NB4 (cell line): ENCODE measurements at regions not wholly inside any gene's neighbourhood (a gene's known extent, or its start where the extent isn't known, plus 50 kb on each side); places are given as distances from the start of the nearest gene placed in this dataset.

Experiments
- DNase-seq: peaks from one replicate; pipeline ENCODE4 v3.0.0; 2010; ENCODE audit warnings: low read depth
- H3K4me3 ChIP-seq: one replicate; pipeline ENCODE4 v1.5.1; 2011; ENCODE audit warnings: mild to moderate bottlenecking, low read depth, low read length, moderate library complexity
- CTCF ChIP-seq: IDR thresholded peaks from one replicate; pipeline ENCODE4 v1.5.1; 2012; ENCODE audit warnings: low read depth, low read length
- MAX ChIP-seq: IDR thresholded peaks from 2 replicates; pipeline ENCODE4 v1.6.1; 2011; ENCODE audit warnings: low read depth, low read length
- MYC ChIP-seq: IDR thresholded peaks from 2 replicates; pipeline ENCODE4 v1.6.1; 2011; ENCODE audit warnings: low read depth, low read length
- POLR2A ChIP-seq: IDR thresholded peaks from 2 replicates; pipeline ENCODE4 v1.6.1; 2011; ENCODE audit warnings: mild to moderate bottlenecking; ENCODE audit not compliant: insufficient read length; ENCODE audit errors: extremely low read depth

GRCh38 chr4:136443006-136443405 lies 1089.3 kb downstream of the PCDH18 start:
- TF ChIP-seq MAX: no peak
- no peak for TF ChIP-seq CTCF
- no peak for TF ChIP-seq MYC
- no peak for TF ChIP-seq POLR2A
- H3K4me3 ChIP-seq: no peak overlapping the region
- DNase-seq: no peak

GRCh38 chr4:136442447-136442846 lies 1089.8 kb downstream of the PCDH18 start:
- no peak for TF ChIP-seq POLR2A
- no peak for TF ChIP-seq MYC
- no peak for TF ChIP-seq MAX
- no peak for TF ChIP-seq CTCF
- no peak for DNase-seq
- no peak overlapping the region for H3K4me3 ChIP-seq

GRCh38 chr4:136441629-136442282 lies 1090.5 kb downstream of the PCDH18 start:
- no peak for DNase-seq
- TF ChIP-seq MAX (no peak), MYC (no peak), CTCF (no peak), POLR2A (no peak)
- H3K4me3 ChIP-seq: no peak overlapping the region

GRCh38 chr4:136438645-136439044 lies 1093.6 kb downstream of the PCDH18 start:
- no peak for TF ChIP-seq CTCF
- TF ChIP-seq MAX: no peak
- no peak for TF ChIP-seq POLR2A
- TF ChIP-seq MYC: no peak
- DNase-seq: no peak
- H3K4me3 ChIP-seq: no peak overlapping the region

- TF ChIP-seq MYC: no peak
- TF ChIP-seq MAX: no peak
- no peak for TF ChIP-seq POLR2A
- no peak for TF ChIP-seq CTCF
- H3K4me3 ChIP-seq: no peak overlapping the region
- no peak for DNase-seq
These were observed 1108.2 kb downstream of the PCDH18 start for GRCh38 chr4:136424052-136424451.
